GM12878 (cell line): ENCODE measurements at regions not wholly inside any gene's neighbourhood (a gene's known extent, or its start where the extent isn't known, plus 50 kb on each side); places are given as distances from the start of the nearest gene placed in this dataset.
A peak's percentile ranks its signal among the peaks of the same experiment; 100 is the strongest.

Experiments used
- ATAC-seq: fragments of 200-7000 bp; cut with Tn5 transposase; 3 replicates; pipeline ENCODE4 v1.9.1; 2020; ENCODE audit warnings: mild to moderate bottlenecking, moderate library complexity
- BruUV-seq: library from RNA; stranded (reverse); fragments of 400-500 nt; replicated peaks from 2 replicates; lab custom pipeline; 2021; lab: Mats Ljungman, UMichigan
- CTCF ChIA-PET: fragments of 300-600 bp; sonication (Branson Sonifier 250); formaldehyde crosslinking; extraction: SDS; loops from one replicate; lab custom pipeline; 2021; ENCODE audit warnings: inconsistent platforms; lab: Yijun Ruan, JAX
- POLR2A ChIA-PET: fragments of 350-600 bp; formaldehyde crosslinking; extraction: SDS; loops from one replicate; lab custom pipeline; 2021; ENCODE audit warnings: inconsistent platforms; lab: Charles Lee
- RAD21 ChIA-PET: fragments of 300-600 bp; sonication (Branson Sonifier 250); formaldehyde crosslinking; loops from one replicate; lab custom pipeline; 2023; ENCODE audit warnings: antibody characterized with exemption; ENCODE audit not compliant: unreplicated experiment; lab: Charles Lee
- SMC1A ChIA-PET: fragments of 300-600 bp; sonication (Branson Sonifier 250); formaldehyde crosslinking; loops from one replicate; lab custom pipeline; 2023; ENCODE audit not compliant: unreplicated experiment, uncharacterized antibody; lab: Charles Lee
- DNase-seq: peaks from one replicate; pipeline ENCODE4 v3.0.0-alpha.2; 2011; ENCODE audit warnings: low read depth, low spot score
- FAIRE-seq: peaks from 3 replicates; lab custom pipeline; 2011; peaks lifted over from hg19 to GRCh38; lab: Jason Lieb, UNC
- H2AFZ ChIP-seq: 2 replicates; pipeline ENCODE4 v1.6.0; 2011; ENCODE audit warnings: low read depth, low read length, control low read depth; ENCODE audit not compliant: control insufficient read depth
- H3K27ac ChIP-seq: 2 replicates; pipeline ENCODE4 v1.5.1; 2011; ENCODE audit warnings: control low read depth; ENCODE audit not compliant: control insufficient read depth, insufficient read depth
- H3K27me3 ChIP-seq, 2 experiments: replicated peaks in 1 of 2; 2 replicates each; pipeline versions ENCODE4 v1.6.0 to v1.6.1; 2011; ENCODE audit warnings: low read length in 1 of 2; ENCODE audit not compliant: control insufficient read depth in 2 of 2, insufficient read depth in 2 of 2
- H3K36me3 ChIP-seq, 2 experiments: 2 replicates each; pipeline ENCODE4 v1.5.1; 2011; ENCODE audit warnings: low read length in 1 of 2; ENCODE audit not compliant: control insufficient read depth in 2 of 2, insufficient read depth in 2 of 2
- H3K4me1 ChIP-seq: 2 replicates; pipeline ENCODE4 v1.6.1; 2011; ENCODE audit warnings: mild to moderate bottlenecking, low read length, moderate library complexity, mixed read lengths; ENCODE audit not compliant: control insufficient read depth, insufficient read depth
- H3K4me2 ChIP-seq: 2 replicates; pipeline ENCODE4 v1.6.0; 2011; ENCODE audit warnings: control low read depth; ENCODE audit not compliant: control insufficient read depth, insufficient read depth
- H3K4me3 ChIP-seq: fragments of 200-600 bp; sonication (generic); 2 replicates; pipeline ENCODE4 v1.5.1; 2016
- H3K79me2 ChIP-seq: 2 replicates; pipeline ENCODE4 v1.6.0; 2011; ENCODE audit warnings: low read length; ENCODE audit not compliant: control insufficient read depth, insufficient read depth
- H3K9ac ChIP-seq: 2 replicates; pipeline ENCODE4 v1.8.0; 2011; ENCODE audit warnings: low read length, control low read depth, mixed read lengths; ENCODE audit not compliant: control insufficient read depth, insufficient read depth
- H3K9me3 ChIP-seq: replicated peaks from 3 replicates; pipeline ENCODE4 v1.5.1; 2011; ENCODE audit warnings: mild to moderate bottlenecking, low read length; ENCODE audit not compliant: control insufficient read depth, insufficient read depth
- H4K20me1 ChIP-seq: 2 replicates; pipeline ENCODE4 v1.6.0; 2011; ENCODE audit not compliant: control insufficient read depth, insufficient read depth
- CHD1 ChIP-seq: IDR thresholded peaks from 2 replicates; pipeline ENCODE4 v1.6.1; 2012; ENCODE audit warnings: low read depth, low read length, improper control_type of control experiment
- CHD4 ChIP-seq: fragments of 200-600 bp; sonication (generic); IDR thresholded peaks from 2 replicates; pipeline ENCODE4 v1.6.1; 2016; ENCODE audit warnings: mild to moderate bottlenecking
- CREM ChIP-seq: IDR thresholded peaks from 2 replicates; pipeline ENCODE4 v1.6.1; 2014; ENCODE audit warnings: antibody characterized with exemption, low read depth
- MAX ChIP-seq: IDR thresholded peaks from 2 replicates; pipeline ENCODE4 v1.6.1; 2012; ENCODE audit warnings: low read depth, low read length, improper control_type of control experiment
- MYC ChIP-seq: IDR thresholded peaks from 2 replicates; pipeline ENCODE4 v1.6.1; 2011; ENCODE audit warnings: mild to moderate bottlenecking, low read length, moderate library complexity, inconsistent platforms; ENCODE audit not compliant: insufficient read depth, insufficient replicate concordance, insufficient read length, severe bottlenecking
- NR2F1 ChIP-seq: fragments of 450-650 bp; conservative IDR thresholded peaks from 2 replicates; pipeline ENCODE4 v1.6.1; 2017; ENCODE audit warnings: mild to moderate bottlenecking
- RAD21 ChIP-seq: IDR thresholded peaks from 2 replicates; pipeline ENCODE4 v1.6.1; 2011; ENCODE audit warnings: mild to moderate bottlenecking, low read depth, low read length, moderate library complexity; ENCODE audit not compliant: insufficient read depth
- RELA ChIP-seq: fragments of 450-650 bp; IDR thresholded peaks from 2 replicates; pipeline ENCODE4 v1.8.0; 2014; ENCODE audit warnings: borderline replicate concordance; ENCODE audit not compliant: partially characterized antibody
- SMARCA5 ChIP-seq: fragments of 450-650 bp; IDR thresholded peaks from 2 replicates; pipeline ENCODE4 v1.6.1; 2017; ENCODE audit warnings: mild to moderate bottlenecking
- STAT3 ChIP-seq: IDR thresholded peaks from 2 replicates; pipeline ENCODE4 v1.6.1; 2011; ENCODE audit warnings: low read depth, low read length, improper control_type of control experiment
- SUPT20H ChIP-seq: IDR thresholded peaks from 2 replicates; pipeline ENCODE4 v1.6.1; 2011; ENCODE audit warnings: low read depth, mild to moderate bottlenecking, low read length, moderate library complexity, borderline replicate concordance; ENCODE audit not compliant: control insufficient read depth
- USF2 ChIP-seq: IDR thresholded peaks from 2 replicates; pipeline ENCODE4 v1.6.1; 2011; ENCODE audit warnings: low read depth, low read length, improper control_type of control experiment, borderline replicate concordance
- YY1 ChIP-seq: IDR thresholded peaks from 2 replicates; pipeline ENCODE4 v1.6.1; 2011; ENCODE audit warnings: low read depth, mild to moderate bottlenecking, low read length
- ZBTB33 ChIP-seq: fragments of 450-650 bp; IDR thresholded peaks from 2 replicates; pipeline ENCODE4 v1.6.1; 2017; ENCODE audit warnings: mild to moderate bottlenecking
- ZNF592 ChIP-seq: fragments of 450-650 bp; IDR thresholded peaks from 2 replicates; pipeline ENCODE4 v1.6.1; 2017; ENCODE audit warnings: mild to moderate bottlenecking, moderate library complexity
- in situ Hi-C: fragments of 300-500 bp; cut with MboI; formaldehyde crosslinking; loops from 9 replicates; pipeline ENCODE4 v1.14.3; 2018; ENCODE audit warnings: mixed read lengths
- intact Hi-C: fragments of 100-400 bp; cut with micrococcal nuclease; formaldehyde crosslinking; loops from one replicate; pipeline ENCODE4 v1.14.2; 2022; ENCODE audit not compliant: unreplicated experiment

GRCh38 chr10:7491949-7492659, 81.3 kb upstream of the SFMBT2 start:
- Histone ChIP-seq H2AFZ (peak overlapping the region; percentile 57), H3K27ac (peak overlapping the region; percentile 80), H3K79me2 (no peaks in the 10 kb centered on the region), H3K9ac (0 out of 2 replicates have a peak overlapping the region, but pooled peaks have one; percentile 9), H3K4me1 (peaks cover 37% of the 10 kb centered on the region), H3K36me3 (no peaks in the 10 kb centered on the region), H3K9me3 (peaks cover 1% of the 10 kb centered on the region; the same call in 1 of the 3 replicates), H4K20me1 (no peaks in the 10 kb centered on the region), H3K4me3 (peak overlapping the region; percentile 41; the same call in 1 of the 2 replicates), H3K27me3 (no peaks in the 10 kb centered on the region), H3K4me2 (peak overlapping the region; percentile 81)
- ChIA-PET POLR2A (interaction anchor here (0.6 to 2.5 kb wide), 15 partner anchors 8 to 597 kb away, joined by 3 to 10 read pairs (median 4); partner anchors contain the start of gene SFMBT2), SMC1A (interaction anchor here (0.7 to 7.2 kb wide), 23 partner anchors 7 to 1812 kb away, joined by 3 to 41 read pairs (median 4); no protein-coding TSS in a partner anchor), RAD21 (interaction anchor here (0.5 to 3.0 kb wide), 20 partner anchors 8 to 573 kb away, joined by 3 to 24 read pairs (median 4); partner anchors contain the start of gene SFMBT2), CTCF (interaction anchor here (0.6 to 2.6 kb wide), 8 partner anchors 10 to 84 kb away, joined by 3 to 25 read pairs (median 6); no protein-coding TSS in a partner anchor)
- in situ Hi-C loops = no loop called here
- ATAC-seq (peak; percentile 91), FAIRE-seq (peak; percentile 75), DNase-seq (peak; percentile 74)
- no TSS peak for BruUV-seq
- intact Hi-C loops = loop anchor here (2.0 kb wide), 1 partner anchor 19 kb away; no protein-coding TSS in a partner anchor
- no peak; the same call in 1 of the 2 replicates for TF ChIP-seq SMARCA5
- TF ChIP-seq SUPT20H = no peak
- no peak for TF ChIP-seq MYC
- no peak for TF ChIP-seq STAT3
- TF ChIP-seq USF2 = no peak
- TF ChIP-seq ZNF592 = no peak
- TF ChIP-seq CHD1 = no peak
- no peak for TF ChIP-seq MAX
- no peak for TF ChIP-seq CHD4
- 0 out of 2 replicates have a peak, but pooled peaks have one; percentile 24 for TF ChIP-seq CREM
- no peak for TF ChIP-seq ZBTB33
- TF ChIP-seq RELA = no peak
- TF ChIP-seq NR2F1 = 0 out of 2 replicates have a peak, but pooled peaks have one; percentile 38
- TF ChIP-seq RAD21 = no peak
- TF ChIP-seq YY1 = peak; percentile 7; the same call in 1 of the 2 replicates
